ENCODE measurements at regions not wholly inside any gene's neighbourhood (a gene's known extent, or its start where the extent isn't known, plus 50 kb on each side); places are given as distances from the start of the nearest gene placed in this dataset.

DNA sequence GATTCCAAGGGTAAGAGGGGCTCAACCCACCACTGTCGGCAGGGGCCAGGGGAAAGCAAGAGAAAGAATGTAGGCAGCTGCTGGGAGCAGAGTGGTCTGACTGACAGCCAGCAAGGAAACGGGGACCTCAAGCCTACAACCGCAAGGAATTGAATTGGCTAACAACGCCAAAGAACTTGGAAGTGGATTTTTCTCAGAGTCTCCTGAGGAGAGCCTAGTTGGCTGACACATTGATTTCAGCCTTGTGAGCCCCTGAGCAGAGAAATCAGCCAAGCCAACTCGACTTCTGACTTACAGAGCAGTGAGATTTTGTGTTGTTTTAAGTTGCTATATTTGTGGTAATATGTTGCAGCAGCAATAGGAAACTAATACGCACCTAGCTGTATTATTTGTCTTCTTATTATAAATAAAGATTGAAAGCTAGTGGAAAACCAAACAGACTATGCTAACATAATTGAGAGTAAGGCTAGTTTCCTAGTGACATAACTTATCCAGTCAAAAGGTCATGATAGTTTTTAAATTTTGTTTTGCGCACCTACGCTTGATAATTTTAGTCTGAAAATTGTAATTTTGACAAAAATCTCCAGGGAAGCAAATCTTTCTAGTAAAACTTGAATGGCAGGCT is 145.8 kb upstream of the HCCS start:
- no peaks in the 10 kb centered on the region for H3K4me1 ChIP-seq (ENCODE audit: control insufficient read depth, insufficient read depth, low read length)
- POLR2A ChIA-PET, result no interaction called here
- in situ Hi-C loops (cut with HindIII; ENCODE audit: low pct_unique_long_range_greater_than_20kb, low sequenced_read_pairs), result no loop called here
- no peaks in the 10 kb centered on the region for H3K9me3 ChIP-seq (ENCODE audit: control insufficient read depth, insufficient read depth, low read depth, low read length)
- no peak overlapping the region for H3K4me3 ChIP-seq (ENCODE audit: low read depth in 2 of 2, low read length in 2 of 2)
- no peak overlapping the region for H3K27ac ChIP-seq (ENCODE audit: low read length)
- DNase-seq (ENCODE audit: low read depth, low spot score) (no peak), ATAC-seq (no peak)
- intact Hi-C loops (cut with micrococcal nuclease; ENCODE audit: unreplicated experiment), result no loop called here
- no peaks in the 10 kb centered on the region for H3K27me3 ChIP-seq (ENCODE audit: control insufficient read depth, insufficient read depth, low read length)
- CTCF ChIA-PET, result no interaction called here
- BruUV-seq (replicated peaks), result no TSS peak
- TF ChIP-seq, protein P1, sequence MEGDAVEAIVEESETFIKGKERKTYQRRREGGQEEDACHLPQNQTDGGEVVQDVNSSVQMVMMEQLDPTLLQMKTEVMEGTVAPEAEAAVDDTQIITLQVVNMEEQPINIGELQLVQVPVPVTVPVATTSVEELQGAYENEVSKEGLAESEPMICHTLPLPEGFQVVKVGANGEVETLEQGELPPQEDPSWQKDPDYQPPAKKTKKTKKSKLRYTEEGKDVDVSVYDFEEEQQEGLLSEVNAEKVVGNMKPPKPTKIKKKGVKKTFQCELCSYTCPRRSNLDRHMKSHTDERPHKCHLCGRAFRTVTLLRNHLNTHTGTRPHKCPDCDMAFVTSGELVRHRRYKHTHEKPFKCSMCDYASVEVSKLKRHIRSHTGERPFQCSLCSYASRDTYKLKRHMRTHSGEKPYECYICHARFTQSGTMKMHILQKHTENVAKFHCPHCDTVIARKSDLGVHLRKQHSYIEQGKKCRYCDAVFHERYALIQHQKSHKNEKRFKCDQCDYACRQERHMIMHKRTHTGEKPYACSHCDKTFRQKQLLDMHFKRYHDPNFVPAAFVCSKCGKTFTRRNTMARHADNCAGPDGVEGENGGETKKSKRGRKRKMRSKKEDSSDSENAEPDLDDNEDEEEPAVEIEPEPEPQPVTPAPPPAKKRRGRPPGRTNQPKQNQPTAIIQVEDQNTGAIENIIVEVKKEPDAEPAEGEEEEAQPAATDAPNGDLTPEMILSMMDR (IDR thresholded peaks at IDR 0.05), result no peak
- no peak for TF ChIP-seq POLR2AphosphoS5 (IDR thresholded peaks at IDR 0.05; ENCODE audit: low read depth, low read length)
- no peak for TF ChIP-seq SIN3A (IDR thresholded peaks at IDR 0.05; ENCODE audit: borderline replicate concordance, insufficient read depth, low read depth, low read length)
- TF ChIP-seq, protein P2, sequence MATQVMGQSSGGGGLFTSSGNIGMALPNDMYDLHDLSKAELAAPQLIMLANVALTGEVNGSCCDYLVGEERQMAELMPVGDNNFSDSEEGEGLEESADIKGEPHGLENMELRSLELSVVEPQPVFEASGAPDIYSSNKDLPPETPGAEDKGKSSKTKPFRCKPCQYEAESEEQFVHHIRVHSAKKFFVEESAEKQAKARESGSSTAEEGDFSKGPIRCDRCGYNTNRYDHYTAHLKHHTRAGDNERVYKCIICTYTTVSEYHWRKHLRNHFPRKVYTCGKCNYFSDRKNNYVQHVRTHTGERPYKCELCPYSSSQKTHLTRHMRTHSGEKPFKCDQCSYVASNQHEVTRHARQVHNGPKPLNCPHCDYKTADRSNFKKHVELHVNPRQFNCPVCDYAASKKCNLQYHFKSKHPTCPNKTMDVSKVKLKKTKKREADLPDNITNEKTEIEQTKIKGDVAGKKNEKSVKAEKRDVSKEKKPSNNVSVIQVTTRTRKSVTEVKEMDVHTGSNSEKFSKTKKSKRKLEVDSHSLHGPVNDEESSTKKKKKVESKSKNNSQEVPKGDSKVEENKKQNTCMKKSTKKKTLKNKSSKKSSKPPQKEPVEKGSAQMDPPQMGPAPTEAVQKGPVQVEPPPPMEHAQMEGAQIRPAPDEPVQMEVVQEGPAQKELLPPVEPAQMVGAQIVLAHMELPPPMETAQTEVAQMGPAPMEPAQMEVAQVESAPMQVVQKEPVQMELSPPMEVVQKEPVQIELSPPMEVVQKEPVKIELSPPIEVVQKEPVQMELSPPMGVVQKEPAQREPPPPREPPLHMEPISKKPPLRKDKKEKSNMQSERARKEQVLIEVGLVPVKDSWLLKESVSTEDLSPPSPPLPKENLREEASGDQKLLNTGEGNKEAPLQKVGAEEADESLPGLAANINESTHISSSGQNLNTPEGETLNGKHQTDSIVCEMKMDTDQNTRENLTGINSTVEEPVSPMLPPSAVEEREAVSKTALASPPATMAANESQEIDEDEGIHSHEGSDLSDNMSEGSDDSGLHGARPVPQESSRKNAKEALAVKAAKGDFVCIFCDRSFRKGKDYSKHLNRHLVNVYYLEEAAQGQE (IDR thresholded peaks at IDR 0.05; ENCODE audit: insufficient read depth in 1 of 2, low read depth in 2 of 2, low read length in 1 of 2), result no peak
- no peak for TF ChIP-seq TCF7L2 (IDR thresholded peaks at IDR 0.05; ENCODE audit: low read depth, low read length)
- H3K36me3 ChIP-seq (ENCODE audit: control insufficient read depth, insufficient read depth, low read length), result no peaks in the 10 kb centered on the region

DNA sequence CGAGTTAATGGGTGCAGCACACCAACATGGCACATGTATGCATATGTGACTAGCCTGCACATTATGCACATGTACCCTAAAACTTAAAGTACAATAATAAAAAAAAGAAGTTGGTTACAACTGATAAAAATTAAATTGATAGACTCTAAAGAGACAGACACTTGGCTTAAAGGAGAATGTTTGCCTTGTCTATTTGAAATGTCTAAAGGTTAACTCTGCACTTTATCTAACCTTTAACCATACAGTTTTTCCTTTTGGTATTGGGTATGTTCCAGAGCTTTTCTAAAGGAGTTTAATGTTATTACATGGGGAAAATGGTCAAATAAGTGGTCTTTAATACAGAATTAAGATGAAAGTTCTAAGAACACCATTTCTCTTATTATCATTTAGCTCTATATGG is 145.1 kb upstream of the HCCS start:
- H3K27me3 ChIP-seq (ENCODE audit: control insufficient read depth, insufficient read depth, low read length), result no peaks in the 10 kb centered on the region
- no peak overlapping the region for H3K4me3 ChIP-seq (ENCODE audit: low read depth in 2 of 2, low read length in 2 of 2)
- H3K36me3 ChIP-seq (ENCODE audit: control insufficient read depth, insufficient read depth, low read length), result no peaks in the 10 kb centered on the region
- DNase-seq (ENCODE audit: low read depth, low spot score) (no peak), ATAC-seq (no peak)
- POLR2A ChIA-PET, result no interaction called here
- H3K4me1 ChIP-seq (ENCODE audit: control insufficient read depth, insufficient read depth, low read length), result no peaks in the 10 kb centered on the region
- intact Hi-C loops (cut with micrococcal nuclease; ENCODE audit: unreplicated experiment), result no loop called here
- no peak for TF ChIP-seq POLR2AphosphoS5 (IDR thresholded peaks at IDR 0.05; ENCODE audit: low read depth, low read length)
- TF ChIP-seq, protein P2 (IDR thresholded peaks at IDR 0.05; ENCODE audit: insufficient read depth in 1 of 2, low read depth in 2 of 2, low read length in 1 of 2), result no peak
- TF ChIP-seq SIN3A (IDR thresholded peaks at IDR 0.05; ENCODE audit: borderline replicate concordance, insufficient read depth, low read depth, low read length), result no peak
- TF ChIP-seq, protein P1 (IDR thresholded peaks at IDR 0.05), result no peak
- TF ChIP-seq TCF7L2 (IDR thresholded peaks at IDR 0.05; ENCODE audit: low read depth, low read length), result no peak
- no peak overlapping the region for H3K27ac ChIP-seq (ENCODE audit: low read length)
- no peaks in the 10 kb centered on the region for H3K9me3 ChIP-seq (ENCODE audit: control insufficient read depth, insufficient read depth, low read depth, low read length)
- BruUV-seq (replicated peaks), result no TSS peak
- in situ Hi-C loops (cut with HindIII; ENCODE audit: low pct_unique_long_range_greater_than_20kb, low sequenced_read_pairs), result no loop called here
- CTCF ChIA-PET, result no interaction called here

Measured in Panc1 (cell line).